ENCODE measurements at regions not wholly inside any gene's neighbourhood (a gene's known extent, or its start where the extent isn't known, plus 50 kb on each side); places are given as distances from the start of the nearest gene placed in this dataset.

- no peaks in the 10 kb centered on the region for H3K4me1 ChIP-seq
- H3K27me3 ChIP-seq: no peaks in the 10 kb centered on the region
- no peak overlapping the region for H3K4me3 ChIP-seq
- DNase-seq: no peak
- H3K9me3 ChIP-seq: no peaks in the 10 kb centered on the region
- no peaks in the 10 kb centered on the region for H3K36me3 ChIP-seq
- TF ChIP-seq CTCF (IDR thresholded peaks at IDR 0.05) (no peak), POLR2A (IDR thresholded peaks at IDR 0.05) (no peak)
- H3K27ac ChIP-seq: no peak overlapping the region
Observed at GRCh38 chr2:67823726-67824125, 239.1 kb downstream of the C1D start.

- H3K36me3 ChIP-seq: no peaks in the 10 kb centered on the region
- H3K27me3 ChIP-seq: no peaks in the 10 kb centered on the region
- no peaks in the 10 kb centered on the region for H3K9me3 ChIP-seq
- no peak for DNase-seq
- TF ChIP-seq CTCF (IDR thresholded peaks at IDR 0.05): no peak
- no peak for TF ChIP-seq POLR2A (IDR thresholded peaks at IDR 0.05)
- no peak overlapping the region for H3K4me3 ChIP-seq
- H3K4me1 ChIP-seq: no peaks in the 10 kb centered on the region
- no peak overlapping the region for H3K27ac ChIP-seq
Observed at GRCh38 chr2:67824186-67824585, 238.6 kb downstream of the C1D start.

- Histone ChIP-seq H3K4me1 (no peaks in the 10 kb centered on the region), H3K4me3 (no peak overlapping the region), H3K27me3 (no peaks in the 10 kb centered on the region), H3K9me3 (no peaks in the 10 kb centered on the region), H3K27ac (no peak overlapping the region), H3K36me3 (no peaks in the 10 kb centered on the region)
- TF ChIP-seq CTCF (IDR thresholded peaks at IDR 0.05) (no peak), POLR2A (IDR thresholded peaks at IDR 0.05) (no peak)
- no peak for DNase-seq
Observed at GRCh38 chr2:67825476-67825875, 237.3 kb downstream of the C1D start.

GRCh38 chr2:67828066-67828465 is 234.7 kb downstream of the C1D start:
- TF ChIP-seq POLR2A (IDR thresholded peaks at IDR 0.05): no peak
- no peak for TF ChIP-seq CTCF (IDR thresholded peaks at IDR 0.05)
- no peaks in the 10 kb centered on the region for H3K4me1 ChIP-seq
- H3K4me3 ChIP-seq: no peak overlapping the region
- H3K36me3 ChIP-seq: no peaks in the 10 kb centered on the region
- no peak for DNase-seq
- no peaks in the 10 kb centered on the region for H3K27me3 ChIP-seq
- H3K27ac ChIP-seq: no peak overlapping the region
- no peaks in the 10 kb centered on the region for H3K9me3 ChIP-seq

- Histone ChIP-seq H3K27me3 (no peaks in the 10 kb centered on the region), H3K4me3 (no peak overlapping the region), H3K9me3 (no peaks in the 10 kb centered on the region), H3K4me1 (no peaks in the 10 kb centered on the region), H3K27ac (no peak overlapping the region), H3K36me3 (no peaks in the 10 kb centered on the region)
- DNase-seq: no peak
- TF ChIP-seq POLR2A (IDR thresholded peaks at IDR 0.05) (no peak), CTCF (IDR thresholded peaks at IDR 0.05) (no peak)
Observed at GRCh38 chr2:67829470-67829869, 233.3 kb downstream of the C1D start.

- DNase-seq: no peak
- Histone ChIP-seq H3K4me3 (no peak overlapping the region), H3K4me1 (no peaks in the 10 kb centered on the region), H3K27ac (no peak overlapping the region), H3K9me3 (no peaks in the 10 kb centered on the region), H3K27me3 (no peaks in the 10 kb centered on the region), H3K36me3 (no peaks in the 10 kb centered on the region)
- TF ChIP-seq POLR2A (IDR thresholded peaks at IDR 0.05): no peak
- TF ChIP-seq CTCF (IDR thresholded peaks at IDR 0.05): no peak
Observed at GRCh38 chr2:67833632-67834031, 229.2 kb downstream of the C1D start.
